H9 (cell line): ENCODE measurements at regions not wholly inside any gene's neighbourhood (a gene's known extent, or its start where the extent isn't known, plus 50 kb on each side); places are given as distances from the start of the nearest gene placed in this dataset.

Source experiments
- DNase-seq: peaks from one replicate; pipeline ENCODE4 v3.0.0-alpha.2; 2017
- H2AFZ ChIP-seq: one replicate; pipeline ENCODE4 v1.6.1; 2013; ENCODE audit warnings: mild to moderate bottlenecking, low read length, control low read depth, moderate library complexity
- H2AK5ac ChIP-seq: 2 replicates; pipeline ENCODE4 v1.6.1; 2013; ENCODE audit warnings: low read length, control low read depth, mixed read lengths; ENCODE audit not compliant: insufficient read length
- H2BK120ac ChIP-seq: one replicate; pipeline ENCODE4 v1.6.1; 2013; ENCODE audit warnings: low read depth, mild to moderate bottlenecking, low read length, control low read depth, inconsistent platforms; ENCODE audit not compliant: poor library complexity, severe bottlenecking
- H2BK12ac ChIP-seq: 2 replicates; pipeline ENCODE4 v1.6.1; 2013; ENCODE audit warnings: low read length, control low read depth, mixed read lengths, low read depth; ENCODE audit not compliant: insufficient read length
- H2BK15ac ChIP-seq: 2 replicates; pipeline ENCODE4 v1.6.1; 2013; ENCODE audit warnings: low read depth, low read length, control low read depth
- H2BK20ac ChIP-seq: one replicate; pipeline ENCODE4 v1.6.1; 2013; ENCODE audit warnings: low read depth, mild to moderate bottlenecking, low read length, control low read depth, inconsistent platforms; ENCODE audit not compliant: poor library complexity, severe bottlenecking
- H2BK5ac ChIP-seq: 2 replicates; pipeline ENCODE4 v1.6.1; 2013; ENCODE audit warnings: low read length, control low read depth, mixed read lengths; ENCODE audit not compliant: insufficient read length
- H3K14ac ChIP-seq: 2 replicates; pipeline ENCODE4 v1.6.1; 2013; ENCODE audit warnings: low read length, control low read depth; ENCODE audit not compliant: insufficient read depth
- H3K18ac ChIP-seq: 2 replicates; pipeline ENCODE4 v1.6.1; 2013; ENCODE audit warnings: low read depth, mild to moderate bottlenecking, mixed read lengths, low read length, control low read depth; ENCODE audit not compliant: insufficient read length
- H3K23ac ChIP-seq: 2 replicates; pipeline ENCODE4 v1.6.1; 2013; ENCODE audit warnings: low read length, control low read depth, mixed read lengths, low read depth; ENCODE audit not compliant: insufficient read length
- H3K23me2 ChIP-seq: 2 replicates; pipeline ENCODE4 v1.6.1; 2013; ENCODE audit warnings: low read depth, mild to moderate bottlenecking, mixed read lengths, low read length, control low read depth; ENCODE audit not compliant: insufficient read length, poor library complexity, severe bottlenecking
- H3K27ac ChIP-seq: 2 replicates; pipeline ENCODE4 v1.5.1; 2013; ENCODE audit warnings: low read length, control low read depth, mixed read lengths, low read depth; ENCODE audit not compliant: insufficient read length
- H3K27me3 ChIP-seq: 2 replicates; pipeline ENCODE4 v1.6.1; 2013; ENCODE audit warnings: low read length, control low read depth, inconsistent platforms; ENCODE audit not compliant: insufficient read depth
- H3K4ac ChIP-seq: 2 replicates; pipeline ENCODE4 v1.6.1; 2013; ENCODE audit warnings: low read depth, mild to moderate bottlenecking, control low read depth, inconsistent platforms, low read length, moderate library complexity
- H3K4me1 ChIP-seq: 2 replicates; pipeline ENCODE4 v1.6.1; 2013; ENCODE audit warnings: low read length, control low read depth, inconsistent platforms; ENCODE audit not compliant: insufficient read depth
- H3K4me2 ChIP-seq: 2 replicates; pipeline ENCODE4 v1.6.1; 2013; ENCODE audit warnings: low read length, control low read depth, mixed read lengths; ENCODE audit not compliant: insufficient read length, insufficient read depth
- H3K56ac ChIP-seq: 2 replicates; pipeline ENCODE4 v1.6.1; 2013; ENCODE audit warnings: low read depth, mild to moderate bottlenecking, mixed read lengths, low read length, control low read depth; ENCODE audit not compliant: insufficient read length
- H3K79me1 ChIP-seq: 2 replicates; pipeline ENCODE4 v1.6.1; 2013; ENCODE audit warnings: low read depth, mild to moderate bottlenecking, moderate library complexity, low read length, control low read depth, inconsistent platforms; ENCODE audit not compliant: insufficient read depth, poor library complexity, severe bottlenecking
- H3K79me2 ChIP-seq: 2 replicates; pipeline ENCODE4 v1.6.1; 2013; ENCODE audit warnings: low read length, control low read depth, inconsistent platforms; ENCODE audit not compliant: insufficient read depth
- H3K9ac ChIP-seq: 2 replicates; pipeline ENCODE4 v1.6.1; 2013; ENCODE audit warnings: low read length, control low read depth, mixed read lengths; ENCODE audit not compliant: insufficient read length; ENCODE audit errors: extremely low read depth
- H3K9me3 ChIP-seq: one replicate; pipeline ENCODE4 v1.6.1; 2013; ENCODE audit warnings: low read depth, low read length, inconsistent platforms; ENCODE audit not compliant: control insufficient read depth
- H3T11ph ChIP-seq: one replicate; pipeline ENCODE4 v1.6.1; 2013; ENCODE audit warnings: mild to moderate bottlenecking, low read length, control low read depth, inconsistent platforms
- H4K20me1 ChIP-seq: one replicate; pipeline ENCODE4 v1.6.1; 2013; ENCODE audit not compliant: control insufficient read depth, insufficient read length, insufficient read depth
- H4K5ac ChIP-seq: 2 replicates; pipeline ENCODE4 v1.6.1; 2013; ENCODE audit warnings: low read depth, mild to moderate bottlenecking, mixed read lengths, low read length, control low read depth; ENCODE audit not compliant: insufficient read length
- H4K8ac ChIP-seq: replicated peaks from 2 replicates; pipeline ENCODE4 v1.6.1; 2013; ENCODE audit warnings: low read length, control low read depth, mixed read lengths, low read depth; ENCODE audit not compliant: insufficient read length
- H4K91ac ChIP-seq: 2 replicates; pipeline ENCODE4 v1.6.1; 2013; ENCODE audit warnings: low read depth, mild to moderate bottlenecking, moderate library complexity, mixed read lengths, low read length, control low read depth; ENCODE audit not compliant: insufficient read length
- H3K27ac Mint-ChIP-seq, 3 experiments: 2 replicates in 2 of 3; 3 replicates in 1 of 3; pipeline ENCODE4 v1.8.0; 2020 to 2021; ENCODE audit warnings: mixed read lengths in 3 of 3, mild to moderate bottlenecking in 1 of 3, moderate library complexity in 1 of 3
- H3K27me3 Mint-ChIP-seq: 2 replicates; pipeline ENCODE4 v1.8.0; 2021; ENCODE audit warnings: low read depth, mild to moderate bottlenecking, moderate library complexity, mixed read lengths
- H3K36me3 Mint-ChIP-seq, 3 experiments: 2 replicates in 2 of 3; 3 replicates in 1 of 3; pipeline ENCODE4 v1.8.0; 2020 to 2021; ENCODE audit warnings: low read depth in 3 of 3, mixed read lengths in 3 of 3; ENCODE audit not compliant: insufficient read depth in 1 of 3
- H3K4me1 Mint-ChIP-seq, 2 experiments: 2 replicates each; pipeline ENCODE4 v1.8.0; 2020; ENCODE audit warnings: mixed read lengths in 2 of 2
- H3K4me3 Mint-ChIP-seq, 2 experiments: 2 replicates in 1 of 2; 3 replicates in 1 of 2; pipeline ENCODE4 v1.8.0; 2020 to 2021; ENCODE audit warnings: mild to moderate bottlenecking in 2 of 2, mixed read lengths in 2 of 2, moderate library complexity in 1 of 2
- H3K9me3 Mint-ChIP-seq, 2 experiments: 2 replicates in 1 of 2; 3 replicates in 1 of 2; pipeline ENCODE4 v1.8.0; 2020; ENCODE audit warnings: mild to moderate bottlenecking in 2 of 2, mixed read lengths in 2 of 2, moderate library complexity in 1 of 2
- WGBS: extraction: QIAGEN DNeasy Blood & Tissue Kit; methylation state at CpG from one replicate; pipeline ENCODE4 v1.1.7; 2013; ENCODE audit warnings: missing lambda C conversion rate, low lambda C conversion rate, mixed read lengths; ENCODE audit not compliant: insufficient read length; ENCODE audit errors: extremely low coverage; 5-methylcytosine and 5-hydroxymethylcytosine counted together
- TF ChIP-seq, protein P1 (sequence below): fragments of 200-600 bp; sonication (generic); conservative IDR thresholded peaks from 3 replicates; pipeline ENCODE4 v1.8.0; 2021; ENCODE audit warnings: antibody characterized with exemption, mild to moderate bottlenecking

DNA sequence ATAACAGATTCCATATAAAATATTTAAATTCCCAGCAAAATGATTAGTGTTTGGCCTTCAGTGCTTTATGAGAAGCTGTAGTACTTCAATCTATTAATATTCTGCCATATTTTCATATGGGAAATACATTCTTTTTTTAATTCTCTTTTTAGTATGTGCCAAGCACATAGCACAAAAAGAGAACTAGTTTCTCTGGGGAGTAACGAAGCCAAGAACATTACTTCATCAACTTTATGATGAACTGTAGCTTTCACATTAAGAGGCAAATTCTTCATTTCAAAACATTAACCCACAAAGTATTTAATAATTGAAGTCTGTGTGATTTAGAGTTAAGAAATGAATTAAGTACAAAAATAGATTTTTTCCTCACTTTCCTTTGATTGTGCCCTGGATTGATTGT, 281.0 kb upstream of the EYS start:
- H4K5ac ChIP-seq = no peak overlapping the region
- no peak overlapping the region for H3K18ac ChIP-seq
- no peaks in the 10 kb centered on the region for H4K20me1 ChIP-seq
- no peak for DNase-seq
- H3K23me2 ChIP-seq = no peaks in the 10 kb centered on the region
- no peak overlapping the region for H2BK5ac ChIP-seq
- H3K27me3 ChIP-seq = no peaks in the 10 kb centered on the region
- Mint-ChIP-seq H3K4me3 (no peak overlapping the region), H3K36me3 (no peaks in the 10 kb centered on the region), H3K9me3 (peaks cover 0 to 6% of the 10 kb centered on the region in 2 experiments; a peak in 3 of 5 replicates), H3K27me3 (no peaks in the 10 kb centered on the region), H3K4me1 (no peaks in the 10 kb centered on the region), H3K27ac (no peak overlapping the region)
- no peak overlapping the region for H2BK120ac ChIP-seq
- H3K14ac ChIP-seq = no peak overlapping the region
- no peak overlapping the region for H3K27ac ChIP-seq
- H3K79me2 ChIP-seq = no peaks in the 10 kb centered on the region
- no peak overlapping the region for H3T11ph ChIP-seq
- H4K8ac ChIP-seq = no peak overlapping the region
- H2BK12ac ChIP-seq = no peak overlapping the region
- H3K79me1 ChIP-seq = no peaks in the 10 kb centered on the region
- no peak overlapping the region for H4K91ac ChIP-seq
- no peaks in the 10 kb centered on the region for H3K4me1 ChIP-seq
- no peak overlapping the region for H3K56ac ChIP-seq
- no peak overlapping the region for H3K4me2 ChIP-seq
- no peak overlapping the region for H3K4ac ChIP-seq
- H2AFZ ChIP-seq = no peak overlapping the region
- WGBS = no CpG with 5 or more reads among the region's 1 CpG
- no peak overlapping the region for H2BK15ac ChIP-seq
- no peak overlapping the region for H2AK5ac ChIP-seq
- TF ChIP-seq, protein P1, sequence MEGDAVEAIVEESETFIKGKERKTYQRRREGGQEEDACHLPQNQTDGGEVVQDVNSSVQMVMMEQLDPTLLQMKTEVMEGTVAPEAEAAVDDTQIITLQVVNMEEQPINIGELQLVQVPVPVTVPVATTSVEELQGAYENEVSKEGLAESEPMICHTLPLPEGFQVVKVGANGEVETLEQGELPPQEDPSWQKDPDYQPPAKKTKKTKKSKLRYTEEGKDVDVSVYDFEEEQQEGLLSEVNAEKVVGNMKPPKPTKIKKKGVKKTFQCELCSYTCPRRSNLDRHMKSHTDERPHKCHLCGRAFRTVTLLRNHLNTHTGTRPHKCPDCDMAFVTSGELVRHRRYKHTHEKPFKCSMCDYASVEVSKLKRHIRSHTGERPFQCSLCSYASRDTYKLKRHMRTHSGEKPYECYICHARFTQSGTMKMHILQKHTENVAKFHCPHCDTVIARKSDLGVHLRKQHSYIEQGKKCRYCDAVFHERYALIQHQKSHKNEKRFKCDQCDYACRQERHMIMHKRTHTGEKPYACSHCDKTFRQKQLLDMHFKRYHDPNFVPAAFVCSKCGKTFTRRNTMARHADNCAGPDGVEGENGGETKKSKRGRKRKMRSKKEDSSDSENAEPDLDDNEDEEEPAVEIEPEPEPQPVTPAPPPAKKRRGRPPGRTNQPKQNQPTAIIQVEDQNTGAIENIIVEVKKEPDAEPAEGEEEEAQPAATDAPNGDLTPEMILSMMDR = no peak
- no peak overlapping the region for H3K9ac ChIP-seq
- no peaks in the 10 kb centered on the region for H3K9me3 ChIP-seq
- H3K23ac ChIP-seq = no peak overlapping the region
- H2BK20ac ChIP-seq = no peak overlapping the region
